Liver (tissue), 3 donors: ENCODE measurements at regions not wholly inside any gene's neighbourhood (a gene's known extent, or its start where the extent isn't known, plus 50 kb on each side); places are given as distances from the start of the nearest gene placed in this dataset.

Experiments
- EGR1 ChIP-seq, 2 donors: IDR thresholded peaks; 2 replicates each; pipeline ENCODE4 v1.6.1; 2016 to 2018; ENCODE audit warnings: antibody characterized with exemption in 2 of 2, low read depth in 2 of 2
- GABPA ChIP-seq, 2 donors: IDR thresholded peaks in 1 of 2; conservative IDR thresholded peaks in 1 of 2; 2 replicates each; pipeline ENCODE4 v1.6.1; 2016; ENCODE audit warnings: antibody characterized with exemption in 2 of 2, mild to moderate bottlenecking in 1 of 2, moderate library complexity in 1 of 2
- JUND ChIP-seq, 2 donors: IDR thresholded peaks; 2 replicates each; pipeline ENCODE4 v1.6.1; 2016; ENCODE audit warnings: antibody characterized with exemption in 2 of 2
- MAX ChIP-seq: IDR thresholded peaks from 2 replicates; pipeline ENCODE4 v1.6.1; 2016; ENCODE audit warnings: antibody characterized with exemption
- RAD21 ChIP-seq, 2 donors: IDR thresholded peaks; 2 replicates each; pipeline ENCODE4 v1.6.1; 2016; ENCODE audit warnings: antibody characterized with exemption in 2 of 2, mild to moderate bottlenecking in 2 of 2
- REST ChIP-seq: IDR thresholded peaks from 2 replicates; pipeline ENCODE4 v1.6.1; 2016; ENCODE audit warnings: antibody characterized with exemption, mild to moderate bottlenecking
- SP1 ChIP-seq: IDR thresholded peaks from 2 replicates; pipeline ENCODE4 v1.6.1; 2018; ENCODE audit warnings: antibody characterized with exemption, mild to moderate bottlenecking
- YY1 ChIP-seq: IDR thresholded peaks from 2 replicates; pipeline ENCODE4 v1.6.1; 2016; ENCODE audit warnings: antibody characterized with exemption, mild to moderate bottlenecking
- TF ChIP-seq, protein P1 (sequence below): fragments of 150-350 bp; IDR thresholded peaks from 2 replicates; pipeline ENCODE4 v1.5.1; 2017; ENCODE audit warnings: improper control_type of control experiment, low read depth, low read length; ENCODE audit not compliant: missing input control
- TF ChIP-seq, protein P2 (sequence below): IDR thresholded peaks from 2 replicates; pipeline ENCODE4 v1.6.1; 2016; ENCODE audit warnings: antibody characterized with exemption
- donor health status: healthy.
- donor health status: healthy.

GRCh38 chr3:35380196-35380595 is 259.1 kb upstream of the ARPP21 start:
- TF ChIP-seq JUND (IDR thresholded peaks at IDR 0.05) (no peak), GABPA (IDR thresholded peaks at IDR 0.05 in 1 of 2, conservative IDR thresholded peaks at IDR 0.05 in 1 of 2) (no peak), RAD21 (IDR thresholded peaks at IDR 0.05) (no peak), REST (no peak), MAX (no peak), YY1 (no peak), SP1 (no peak), EGR1 (IDR thresholded peaks at IDR 0.05; ENCODE audit: low read depth in 2 of 2) (no peak)
- TF ChIP-seq, protein P1, sequence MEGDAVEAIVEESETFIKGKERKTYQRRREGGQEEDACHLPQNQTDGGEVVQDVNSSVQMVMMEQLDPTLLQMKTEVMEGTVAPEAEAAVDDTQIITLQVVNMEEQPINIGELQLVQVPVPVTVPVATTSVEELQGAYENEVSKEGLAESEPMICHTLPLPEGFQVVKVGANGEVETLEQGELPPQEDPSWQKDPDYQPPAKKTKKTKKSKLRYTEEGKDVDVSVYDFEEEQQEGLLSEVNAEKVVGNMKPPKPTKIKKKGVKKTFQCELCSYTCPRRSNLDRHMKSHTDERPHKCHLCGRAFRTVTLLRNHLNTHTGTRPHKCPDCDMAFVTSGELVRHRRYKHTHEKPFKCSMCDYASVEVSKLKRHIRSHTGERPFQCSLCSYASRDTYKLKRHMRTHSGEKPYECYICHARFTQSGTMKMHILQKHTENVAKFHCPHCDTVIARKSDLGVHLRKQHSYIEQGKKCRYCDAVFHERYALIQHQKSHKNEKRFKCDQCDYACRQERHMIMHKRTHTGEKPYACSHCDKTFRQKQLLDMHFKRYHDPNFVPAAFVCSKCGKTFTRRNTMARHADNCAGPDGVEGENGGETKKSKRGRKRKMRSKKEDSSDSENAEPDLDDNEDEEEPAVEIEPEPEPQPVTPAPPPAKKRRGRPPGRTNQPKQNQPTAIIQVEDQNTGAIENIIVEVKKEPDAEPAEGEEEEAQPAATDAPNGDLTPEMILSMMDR: no peak
- TF ChIP-seq, protein P2, sequence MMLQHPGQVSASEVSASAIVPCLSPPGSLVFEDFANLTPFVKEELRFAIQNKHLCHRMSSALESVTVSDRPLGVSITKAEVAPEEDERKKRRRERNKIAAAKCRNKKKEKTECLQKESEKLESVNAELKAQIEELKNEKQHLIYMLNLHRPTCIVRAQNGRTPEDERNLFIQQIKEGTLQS: no peak
